ENCODE measurements at regions not wholly inside any gene's neighbourhood (a gene's known extent, or its start where the extent isn't known, plus 50 kb on each side); places are given as distances from the start of the nearest gene placed in this dataset.
"Not testable (repeated sequence)": the region's sequence is repeated elsewhere in the genome, so short reads cannot be mapped to it uniquely, and the experiment has no call there.

- in situ Hi-C loops (cut with MboI; ENCODE audit: low sequenced_read_pairs) = no loop called here
These were observed 376.1 kb downstream of the DLEU7 start for GRCh38 chr13:50467156-50468110.

- in situ Hi-C loops (cut with MboI; ENCODE audit: low sequenced_read_pairs) = no loop called here
These were observed 374.4 kb downstream of the DLEU7 start for GRCh38 chr13:50468849-50469669.

- in situ Hi-C loops (cut with MboI; ENCODE audit: low sequenced_read_pairs) = not testable (repeated sequence)
These were observed 370.4 kb downstream of the DLEU7 start for GRCh38 chr13:50473050-50473449.

GRCh38 chr13:50474088-50474662, 369.3 kb downstream of the DLEU7 start:
- in situ Hi-C loops (cut with MboI; ENCODE audit: low sequenced_read_pairs) = no loop called here

GRCh38 chr13:50476577-50477285, 366.8 kb downstream of the DLEU7 start:
- in situ Hi-C loops (cut with MboI; ENCODE audit: low sequenced_read_pairs) = no loop called here

GRCh38 chr13:50481936-50482335, 361.6 kb downstream of the DLEU7 start:
- in situ Hi-C loops (cut with MboI; ENCODE audit: low sequenced_read_pairs) = no loop called here

- in situ Hi-C loops (cut with MboI; ENCODE audit: low sequenced_read_pairs) = no loop called here
These were observed 360.1 kb downstream of the DLEU7 start for GRCh38 chr13:50483416-50483815.

- in situ Hi-C loops (cut with MboI; ENCODE audit: low sequenced_read_pairs) = no loop called here
These were observed 358.9 kb downstream of the DLEU7 start for GRCh38 chr13:50484472-50485113.

GRCh38 chr13:50485979-50486935, 357.2 kb downstream of the DLEU7 start:
- in situ Hi-C loops (cut with MboI; ENCODE audit: low sequenced_read_pairs) = no loop called here

GRCh38 chr13:50493683-50494082, 349.8 kb downstream of the DLEU7 start:
- in situ Hi-C loops (cut with MboI; ENCODE audit: low sequenced_read_pairs) = no loop called here

GRCh38 chr13:50494138-50494537, 349.4 kb downstream of the DLEU7 start:
- in situ Hi-C loops (cut with MboI; ENCODE audit: low sequenced_read_pairs) = no loop called here

GRCh38 chr13:50503212-50503611, 340.3 kb downstream of the DLEU7 start:
- in situ Hi-C loops (cut with MboI; ENCODE audit: low sequenced_read_pairs) = not testable (repeated sequence)

GRCh38 chr13:50509167-50509566, 334.3 kb downstream of the DLEU7 start:
- in situ Hi-C loops (cut with MboI; ENCODE audit: low sequenced_read_pairs) = no loop called here

GRCh38 chr13:50509771-50510441, 333.6 kb downstream of the DLEU7 start:
- in situ Hi-C loops (cut with MboI; ENCODE audit: low sequenced_read_pairs) = no loop called here

- in situ Hi-C loops (cut with MboI; ENCODE audit: low sequenced_read_pairs) = not testable (repeated sequence)
These were observed 332.5 kb downstream of the DLEU7 start for GRCh38 chr13:50510885-50511545.

- in situ Hi-C loops (cut with MboI; ENCODE audit: low sequenced_read_pairs) = no loop called here
These were observed 331.6 kb downstream of the DLEU7 start for GRCh38 chr13:50511877-50512341.

- in situ Hi-C loops (cut with MboI; ENCODE audit: low sequenced_read_pairs) = no loop called here
These were observed 330.8 kb downstream of the DLEU7 start for GRCh38 chr13:50512474-50513299.

Measured in HL-60/S4 (cell line).